ENCODE measurements at regions not wholly inside any gene's neighbourhood (a gene's known extent, or its start where the extent isn't known, plus 50 kb on each side); places are given as distances from the start of the nearest gene placed in this dataset.
"Not testable (repeated sequence)": the region's sequence is repeated elsewhere in the genome, so short reads cannot be mapped to it uniquely, and the experiment has no call there.

DNA sequence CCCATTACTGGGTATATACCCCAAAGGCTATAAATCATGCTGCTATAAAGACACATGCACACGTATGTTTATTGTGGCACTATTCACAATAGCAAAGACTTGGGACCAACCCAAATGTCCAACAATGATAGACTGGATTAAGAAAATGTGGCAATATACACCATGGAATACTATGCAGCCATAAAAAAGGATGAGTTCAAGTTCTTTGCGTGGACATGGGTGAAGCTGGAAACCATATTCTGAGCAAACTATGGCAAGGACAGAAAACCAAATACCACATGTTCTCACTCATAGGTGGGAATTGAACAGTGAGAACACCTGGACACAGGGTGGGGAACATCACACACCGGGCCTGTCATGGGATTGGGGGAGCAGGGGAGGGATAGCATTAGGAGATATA, 54.4 kb upstream of the MUCL1 start:
- TF ChIP-seq, protein P1, sequence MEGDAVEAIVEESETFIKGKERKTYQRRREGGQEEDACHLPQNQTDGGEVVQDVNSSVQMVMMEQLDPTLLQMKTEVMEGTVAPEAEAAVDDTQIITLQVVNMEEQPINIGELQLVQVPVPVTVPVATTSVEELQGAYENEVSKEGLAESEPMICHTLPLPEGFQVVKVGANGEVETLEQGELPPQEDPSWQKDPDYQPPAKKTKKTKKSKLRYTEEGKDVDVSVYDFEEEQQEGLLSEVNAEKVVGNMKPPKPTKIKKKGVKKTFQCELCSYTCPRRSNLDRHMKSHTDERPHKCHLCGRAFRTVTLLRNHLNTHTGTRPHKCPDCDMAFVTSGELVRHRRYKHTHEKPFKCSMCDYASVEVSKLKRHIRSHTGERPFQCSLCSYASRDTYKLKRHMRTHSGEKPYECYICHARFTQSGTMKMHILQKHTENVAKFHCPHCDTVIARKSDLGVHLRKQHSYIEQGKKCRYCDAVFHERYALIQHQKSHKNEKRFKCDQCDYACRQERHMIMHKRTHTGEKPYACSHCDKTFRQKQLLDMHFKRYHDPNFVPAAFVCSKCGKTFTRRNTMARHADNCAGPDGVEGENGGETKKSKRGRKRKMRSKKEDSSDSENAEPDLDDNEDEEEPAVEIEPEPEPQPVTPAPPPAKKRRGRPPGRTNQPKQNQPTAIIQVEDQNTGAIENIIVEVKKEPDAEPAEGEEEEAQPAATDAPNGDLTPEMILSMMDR (IDR thresholded peaks at IDR 0.05) = not testable (repeated sequence)
- TF ChIP-seq POLR2A (IDR thresholded peaks at IDR 0.05) = not testable (repeated sequence)
